Inferior parietal cortex (tissue), 1 donor: ENCODE measurements at regions not wholly inside any gene's neighbourhood (a gene's known extent, or its start where the extent isn't known, plus 50 kb on each side); places are given as distances from the start of the nearest gene placed in this dataset.
"Not testable (repeated sequence)": the region's sequence is repeated elsewhere in the genome, so short reads cannot be mapped to it uniquely, and the experiment has no call there.

Source experiments
- DNase-seq: peaks from one replicate; pipeline ENCODE4 v3.0.0-alpha.2; 2016; ENCODE audit errors: extremely low spot score

- DNase-seq: no peak
Observed at GRCh38 chr18:65671621-65672415, 79.0 kb upstream of the CDH7 start.

- not testable (repeated sequence) for DNase-seq
Observed at GRCh38 chr18:65670145-65670544, 80.7 kb upstream of the CDH7 start.

- no peak for DNase-seq
Observed at GRCh38 chr18:65661391-65661790, 89.4 kb upstream of the CDH7 start.

- no peak for DNase-seq
Observed at GRCh38 chr18:65659912-65660311, 90.9 kb upstream of the CDH7 start.

- DNase-seq: no peak
Observed at GRCh38 chr18:65659312-65659711, 91.5 kb upstream of the CDH7 start.

GRCh38 chr18:65651192-65651591 is 99.6 kb upstream of the CDH7 start:
- no peak for DNase-seq

GRCh38 chr18:65632236-65632635 is 118.6 kb upstream of the CDH7 start:
- DNase-seq: no peak

GRCh38 chr18:65631766-65632165 is 119.0 kb upstream of the CDH7 start:
- no peak for DNase-seq

- no peak for DNase-seq
Observed at GRCh38 chr18:65628390-65628789, 122.4 kb upstream of the CDH7 start.

- DNase-seq: no peak
Observed at GRCh38 chr18:65623676-65624075, 127.1 kb upstream of the CDH7 start.

GRCh38 chr18:65622436-65622835 is 128.4 kb upstream of the CDH7 start:
- DNase-seq: no peak

- DNase-seq: no peak
Observed at GRCh38 chr18:65620076-65620696, 130.6 kb upstream of the CDH7 start.

- no peak for DNase-seq
Observed at GRCh38 chr18:65610939-65611338, 139.9 kb upstream of the CDH7 start.

GRCh38 chr18:65608471-65608870 is 142.3 kb upstream of the CDH7 start:
- DNase-seq: no peak

- no peak for DNase-seq
Observed at GRCh38 chr18:65607161-65607560, 143.7 kb upstream of the CDH7 start.

- DNase-seq: no peak
Observed at GRCh38 chr18:65606551-65607130, 144.2 kb upstream of the CDH7 start.

- DNase-seq: not testable (repeated sequence)
Observed at GRCh38 chr18:65605352-65605751, 145.5 kb upstream of the CDH7 start.

- no peak for DNase-seq
Observed at GRCh38 chr18:65601775-65602174, 149.0 kb upstream of the CDH7 start.

GRCh38 chr18:65592435-65592834 is 158.4 kb upstream of the CDH7 start:
- no peak for DNase-seq

- no peak for DNase-seq
Observed at GRCh38 chr18:65587491-65587890, 163.3 kb upstream of the CDH7 start.

GRCh38 chr18:65582094-65582493 is 168.7 kb upstream of the CDH7 start:
- not testable (repeated sequence) for DNase-seq

- no peak for DNase-seq
Observed at GRCh38 chr18:65568866-65569265, 181.9 kb upstream of the CDH7 start.

- no peak for DNase-seq
Observed at GRCh38 chr18:65567372-65567771, 183.4 kb upstream of the CDH7 start.
